Umbilical cord (tissue), 1 donor: ENCODE measurements at regions not wholly inside any gene's neighbourhood (a gene's known extent, or its start where the extent isn't known, plus 50 kb on each side); places are given as distances from the start of the nearest gene placed in this dataset.

Source experiments
- DNase-seq: peaks from one replicate; pipeline ENCODE4 v3.0.0-alpha.2; 2015; ENCODE audit warnings: low spot score

- DNase-seq: no peak
These were observed 96.4 kb downstream of the TMEM170B start for GRCh38 chr6:11633741-11634509.

- no peak for DNase-seq
These were observed 97.4 kb downstream of the TMEM170B start for GRCh38 chr6:11634948-11635347.

- no peak for DNase-seq
These were observed 98.6 kb downstream of the TMEM170B start for GRCh38 chr6:11636121-11636520.

- no peak for DNase-seq
These were observed 99.7 kb downstream of the TMEM170B start for GRCh38 chr6:11637266-11637665.

- no peak for DNase-seq
These were observed 102.1 kb downstream of the TMEM170B start for GRCh38 chr6:11639376-11640235.

- DNase-seq: no peak
These were observed 102.9 kb downstream of the TMEM170B start for GRCh38 chr6:11640486-11640885.

- DNase-seq: no peak
These were observed 106.5 kb downstream of the TMEM170B start for GRCh38 chr6:11644071-11644470.

GRCh38 chr6:11644601-11645000 is 107.1 kb downstream of the TMEM170B start:
- no peak for DNase-seq

- peak; percentile 83 for DNase-seq
These were observed 107.5 kb downstream of the TMEM170B start for GRCh38 chr6:11645016-11645415.

- DNase-seq: no peak
These were observed 110.9 kb downstream of the TMEM170B start for GRCh38 chr6:11648436-11648775.

- DNase-seq: no peak
These were observed 111.3 kb downstream of the TMEM170B start for GRCh38 chr6:11648889-11649288.

GRCh38 chr6:11650025-11650696 is 112.6 kb downstream of the TMEM170B start:
- peak; percentile 60 for DNase-seq

GRCh38 chr6:11650711-11651110 is 113.2 kb downstream of the TMEM170B start:
- no peak for DNase-seq

- DNase-seq: peak; percentile 67
These were observed 115.6 kb downstream of the TMEM170B start for GRCh38 chr6:11653028-11653583.

GRCh38 chr6:11654876-11655275 is 117.3 kb downstream of the TMEM170B start:
- peak; percentile 75 for DNase-seq

GRCh38 chr6:11656491-11656890 is 118.9 kb downstream of the TMEM170B start:
- no peak for DNase-seq

- no peak for DNase-seq
These were observed 118.8 kb downstream of the ADTRP start for GRCh38 chr6:11659757-11660156.

GRCh38 chr6:11662323-11662722 is 116.3 kb downstream of the ADTRP start:
- DNase-seq: no peak

- DNase-seq: no peak
These were observed 115.1 kb downstream of the ADTRP start for GRCh38 chr6:11663519-11663918.
